HepG2 (cell line): ENCODE measurements at regions not wholly inside any gene's neighbourhood (a gene's known extent, or its start where the extent isn't known, plus 50 kb on each side); places are given as distances from the start of the nearest gene placed in this dataset.

Source experiments
- ATF1 ChIP-seq: IDR thresholded peaks from 2 replicates; pipeline ENCODE4 v1.6.1; 2016; ENCODE audit warnings: mild to moderate bottlenecking, control low read depth
- CREM ChIP-seq, 2 experiments: sonication (generic) in 1 of 2; formaldehyde crosslinking in 1 of 2; IDR thresholded peaks; 2 replicates each; pipeline versions ENCODE4 v1.4.0 to v1.6.1; 2016 to 2020; ENCODE audit warnings: antibody characterized with exemption in 1 of 2, mild to moderate bottlenecking in 1 of 2, missing genetic modification reagents in 1 of 2
- GMEB1 ChIP-seq: sonication (generic); formaldehyde crosslinking; IDR thresholded peaks from 2 replicates; pipeline ENCODE4 v1.5.1; 2020; ENCODE audit warnings: missing genetic modification reagents, mild to moderate bottlenecking, borderline replicate concordance
- GZF1 ChIP-seq: sonication (generic); formaldehyde crosslinking; IDR thresholded peaks from 2 replicates; pipeline ENCODE4 v1.5.1; 2020; ENCODE audit warnings: mild to moderate bottlenecking, missing genetic modification reagents
- LRRFIP1 ChIP-seq: sonication (generic); formaldehyde crosslinking; conservative IDR thresholded peaks from 2 replicates; pipeline ENCODE4 v1.4.0; 2020; ENCODE audit warnings: missing genetic modification reagents
- YY1 ChIP-seq: IDR thresholded peaks from 2 replicates; pipeline ENCODE4 v1.6.1; 2011; ENCODE audit warnings: low read length, low read depth, moderate library complexity, mild to moderate bottlenecking; ENCODE audit not compliant: insufficient read depth, insufficient replicate concordance

- TF ChIP-seq GZF1 (CRISPR knock-in tag) (no peak), CREM (IDR thresholded peaks at IDR 0.05) (no peak), CREM (CRISPR knock-in tag; IDR thresholded peaks at IDR 0.05) (no peak), YY1 (no peak), ATF1 (CRISPR knock-in tag) (no peak), LRRFIP1 (CRISPR knock-in tag) (no peak), GMEB1 (no peak)
These were observed 158.4 kb upstream of the ZKSCAN2 start for GRCh38 chr16:25416002-25416401.
